Ishikawa (cell line): ENCODE measurements at regions not wholly inside any gene's neighbourhood (a gene's known extent, or its start where the extent isn't known, plus 50 kb on each side); places are given as distances from the start of the nearest gene placed in this dataset.

Experiments
- CEBPB ChIP-seq: IDR thresholded peaks from 2 replicates; pipeline ENCODE4 v1.6.1; 2012
- CREB1 ChIP-seq: IDR thresholded peaks from 2 replicates; pipeline ENCODE4 v1.6.1; 2012; ENCODE audit warnings: low read depth
- EGR1 ChIP-seq: IDR thresholded peaks from 2 replicates; pipeline ENCODE4 v1.6.1; 2012
- EP300 ChIP-seq: IDR thresholded peaks from 2 replicates; pipeline ENCODE4 v1.6.1; 2012; ENCODE audit warnings: borderline replicate concordance
- FOXM1 ChIP-seq: IDR thresholded peaks from 2 replicates; pipeline ENCODE4 v1.6.1; 2012; ENCODE audit warnings: low read depth, borderline replicate concordance
- RAD21 ChIP-seq: IDR thresholded peaks from 2 replicates; pipeline ENCODE4 v1.6.1; 2012; ENCODE audit warnings: low read depth
- TAF1 ChIP-seq: IDR thresholded peaks from 2 replicates; pipeline ENCODE4 v1.6.1; 2012; ENCODE audit warnings: low read depth, mild to moderate bottlenecking
- TEAD4 ChIP-seq: IDR thresholded peaks from 2 replicates; pipeline ENCODE4 v1.6.1; 2012
- YY1 ChIP-seq: IDR thresholded peaks from 2 replicates; pipeline ENCODE4 v1.6.1; 2012; ENCODE audit warnings: low read depth
- TF ChIP-seq, protein P1 (sequence below): IDR thresholded peaks from 2 replicates; pipeline ENCODE4 v1.6.1; 2012

DNA sequence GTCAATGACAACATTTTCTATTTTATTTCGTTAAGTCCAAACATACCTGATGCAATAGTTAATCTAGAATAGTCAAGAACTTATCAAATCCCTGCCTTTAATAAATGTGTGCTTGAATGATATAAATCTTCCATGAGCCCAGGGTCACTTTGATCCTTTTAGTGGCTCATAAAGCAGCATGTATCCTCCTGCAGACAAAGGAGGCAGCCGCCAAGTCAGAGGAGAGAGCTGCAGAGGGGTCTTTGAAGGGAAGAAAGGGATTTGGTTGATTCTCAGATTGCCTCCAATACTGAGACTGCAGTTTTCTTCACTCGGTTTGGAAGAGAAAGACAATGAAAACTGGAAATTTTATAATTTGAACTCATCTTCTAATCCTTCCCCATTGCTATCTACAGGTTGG, 378.4 kb upstream of the PIK3C3 start:
- TF ChIP-seq TAF1, result no peak
- TF ChIP-seq YY1, result no peak
- TF ChIP-seq FOXM1, result no peak
- TF ChIP-seq TEAD4, result no peak
- TF ChIP-seq EGR1, result no peak
- no peak for TF ChIP-seq RAD21
- no peak for TF ChIP-seq CEBPB
- TF ChIP-seq CREB1, result no peak
- no peak for TF ChIP-seq EP300
- TF ChIP-seq, protein P1, sequence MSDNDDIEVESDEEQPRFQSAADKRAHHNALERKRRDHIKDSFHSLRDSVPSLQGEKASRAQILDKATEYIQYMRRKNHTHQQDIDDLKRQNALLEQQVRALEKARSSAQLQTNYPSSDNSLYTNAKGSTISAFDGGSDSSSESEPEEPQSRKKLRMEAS, result no peak
